Testis (tissue), 2 donors: ENCODE measurements at regions not wholly inside any gene's neighbourhood (a gene's known extent, or its start where the extent isn't known, plus 50 kb on each side); places are given as distances from the start of the nearest gene placed in this dataset.
"Not testable (repeated sequence)": the region's sequence is repeated elsewhere in the genome, so short reads cannot be mapped to it uniquely, and the experiment has no call there.

Experiments
- CTCF ChIP-seq, 3 experiments: fragments of 450-650 bp in 2 of 3; fragments of 200-600 bp in 1 of 3; sonication (generic) in 1 of 3; IDR thresholded peaks; one replicate each; pipeline ENCODE4 v1.5.1; 2016 to 2019; ENCODE audit warnings: antibody characterized with exemption in 3 of 3, mild to moderate bottlenecking in 2 of 3, moderate library complexity in 1 of 3
- POLR2A ChIP-seq: fragments of 450-650 bp; IDR thresholded peaks from one replicate; pipeline ENCODE4 v1.6.1; 2017; ENCODE audit warnings: antibody characterized with exemption, mild to moderate bottlenecking, moderate library complexity

- TF ChIP-seq CTCF (IDR thresholded peaks at IDR 0.05); POLR2A: not testable (repeated sequence)
These were observed 643.6 kb downstream of the NR2F1-AS1 start for GRCh38 chr5:92937396-92937795.
